GM18499 (cell line): ENCODE measurements at regions not wholly inside any gene's neighbourhood (a gene's known extent, or its start where the extent isn't known, plus 50 kb on each side); places are given as distances from the start of the nearest gene placed in this dataset.
A peak's percentile ranks its signal among the peaks of the same experiment; 100 is the strongest.
"Not testable (repeated sequence)": the region's sequence is repeated elsewhere in the genome, so short reads cannot be mapped to it uniquely, and the experiment has no call there.

ENCODE experiments used
- ATAC-seq: cut with Tn5 transposase; IDR thresholded peaks from one replicate; pipeline ENCODE4 v1.9.1; 2021; ENCODE audit warnings: moderate number of reproducible peaks; ENCODE audit not compliant: insufficient read depth, unreplicated experiment

DNA sequence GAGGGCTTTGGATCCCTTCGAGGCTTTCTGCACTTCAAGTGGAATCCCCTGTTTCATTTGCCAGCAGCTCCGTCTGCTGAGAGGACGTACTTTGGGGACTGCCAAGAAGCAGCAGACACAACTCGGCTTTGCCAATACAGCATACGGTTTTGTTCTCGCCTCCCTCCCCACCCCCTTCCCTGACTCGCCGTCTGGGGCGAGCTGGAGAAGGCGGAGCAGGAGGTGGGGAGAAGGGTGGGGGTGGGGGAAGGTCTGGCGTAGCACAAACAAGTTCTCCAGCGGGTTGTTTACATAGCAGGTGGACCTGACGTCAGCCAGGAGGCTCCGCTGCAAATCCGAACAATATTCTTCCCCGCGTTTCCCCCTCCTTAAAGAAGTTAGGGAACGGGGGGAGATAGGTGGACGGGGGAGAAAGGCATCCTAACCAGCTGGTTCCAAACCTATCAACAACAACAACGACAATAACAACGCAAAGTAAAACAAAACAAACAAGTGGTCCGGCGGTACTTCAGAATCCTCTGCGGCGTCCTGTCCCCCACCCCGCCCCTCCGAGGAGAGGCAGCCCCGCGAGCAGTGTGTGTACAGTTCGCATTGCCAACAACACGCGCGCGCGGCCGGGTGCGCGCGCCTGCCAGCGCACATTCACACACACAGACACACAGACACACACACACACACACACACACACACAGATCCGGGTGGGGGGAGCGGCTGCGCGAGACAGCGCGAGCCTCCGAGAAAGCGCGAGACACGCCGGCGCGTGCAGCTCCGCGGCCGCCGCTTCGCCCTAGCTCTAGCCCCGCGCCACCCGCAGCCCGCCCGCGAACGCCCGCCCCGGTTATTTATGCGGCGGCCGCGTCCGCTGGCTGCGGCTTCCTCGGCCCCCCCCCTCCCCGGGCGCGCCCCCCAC, 167.0 kb upstream of the PPP1R3A start:
- no peak for ATAC-seq

DNA sequence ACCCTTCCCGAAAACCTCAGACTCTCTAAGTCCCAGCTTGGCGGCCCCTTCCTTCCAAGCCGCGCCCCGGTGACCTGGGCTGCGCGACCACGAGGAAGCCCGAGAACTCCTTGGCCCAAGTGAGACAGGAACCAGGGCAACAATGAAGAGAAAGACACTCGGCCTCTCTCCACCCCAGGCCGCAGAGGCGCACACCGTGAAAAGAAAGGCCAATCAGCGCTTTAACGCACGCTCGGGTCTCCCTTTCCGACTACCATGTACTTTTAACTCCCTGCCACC, 166.4 kb upstream of the PPP1R3A start:
- ATAC-seq = no peak

DNA sequence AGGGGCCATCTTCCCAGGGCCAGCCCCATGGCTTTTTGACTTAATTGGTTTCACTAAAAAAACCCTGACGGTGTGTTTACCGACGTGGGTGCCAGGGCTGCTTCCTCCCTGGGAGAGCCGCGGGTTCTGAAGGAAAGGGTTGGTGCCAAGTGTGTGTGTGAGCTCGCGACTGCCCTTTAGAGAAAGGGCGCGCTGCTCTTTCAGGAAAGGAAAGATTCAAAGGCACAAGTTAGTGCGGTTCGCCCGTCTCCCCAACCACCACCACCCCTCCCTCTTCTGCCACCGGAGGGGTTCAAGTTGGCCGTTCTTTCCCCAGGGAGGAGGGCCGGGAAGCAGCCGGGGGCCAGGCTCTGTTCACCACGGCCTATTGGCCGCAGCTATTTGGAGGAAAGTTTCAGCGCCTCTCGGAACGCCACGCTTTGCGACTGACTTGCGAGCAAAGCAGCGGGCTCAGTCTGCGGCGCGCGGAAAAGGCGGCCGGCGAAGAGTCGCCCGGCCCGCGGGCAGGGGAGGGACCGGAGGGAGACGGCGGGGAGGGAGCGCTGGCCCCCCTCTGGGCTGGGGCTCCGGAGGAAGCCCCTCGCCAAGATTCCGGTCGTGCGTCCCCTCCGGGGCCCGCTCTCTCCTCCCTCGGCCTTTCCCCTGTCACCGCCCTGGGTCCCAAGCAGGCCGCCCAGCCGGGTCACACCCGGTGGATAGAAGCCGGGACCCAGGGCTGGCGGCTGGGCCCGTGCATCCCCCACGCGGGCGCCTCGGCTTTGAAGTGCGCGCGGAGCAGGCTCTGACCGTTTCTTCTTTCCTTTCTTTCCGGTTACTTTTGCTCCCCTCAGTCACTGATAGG, 165.9 kb upstream of the PPP1R3A start:
- no peak for ATAC-seq

DNA sequence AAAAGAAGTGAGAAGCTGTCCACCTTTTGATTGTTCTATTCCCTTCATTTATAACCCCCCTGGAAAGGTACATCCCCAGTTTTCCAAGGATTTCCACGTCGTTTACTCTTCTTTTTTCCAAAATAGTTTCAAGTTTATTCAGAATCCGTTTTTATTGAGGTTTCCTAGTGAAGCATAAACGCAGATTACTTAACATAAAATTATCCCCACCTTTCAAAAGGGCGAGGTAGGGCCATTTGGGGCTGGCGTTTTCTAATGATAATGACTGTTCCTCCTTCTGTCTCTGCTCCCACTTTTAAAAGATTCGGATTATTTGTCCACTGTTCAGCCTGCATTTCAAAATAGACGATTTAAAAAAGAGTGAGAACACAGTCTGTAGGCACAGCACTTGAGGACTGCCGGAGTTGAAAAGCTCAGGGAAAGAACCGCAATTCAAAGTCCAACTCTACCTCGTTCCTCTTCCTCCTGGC, 165.2 kb upstream of the PPP1R3A start:
- no peak for ATAC-seq

DNA sequence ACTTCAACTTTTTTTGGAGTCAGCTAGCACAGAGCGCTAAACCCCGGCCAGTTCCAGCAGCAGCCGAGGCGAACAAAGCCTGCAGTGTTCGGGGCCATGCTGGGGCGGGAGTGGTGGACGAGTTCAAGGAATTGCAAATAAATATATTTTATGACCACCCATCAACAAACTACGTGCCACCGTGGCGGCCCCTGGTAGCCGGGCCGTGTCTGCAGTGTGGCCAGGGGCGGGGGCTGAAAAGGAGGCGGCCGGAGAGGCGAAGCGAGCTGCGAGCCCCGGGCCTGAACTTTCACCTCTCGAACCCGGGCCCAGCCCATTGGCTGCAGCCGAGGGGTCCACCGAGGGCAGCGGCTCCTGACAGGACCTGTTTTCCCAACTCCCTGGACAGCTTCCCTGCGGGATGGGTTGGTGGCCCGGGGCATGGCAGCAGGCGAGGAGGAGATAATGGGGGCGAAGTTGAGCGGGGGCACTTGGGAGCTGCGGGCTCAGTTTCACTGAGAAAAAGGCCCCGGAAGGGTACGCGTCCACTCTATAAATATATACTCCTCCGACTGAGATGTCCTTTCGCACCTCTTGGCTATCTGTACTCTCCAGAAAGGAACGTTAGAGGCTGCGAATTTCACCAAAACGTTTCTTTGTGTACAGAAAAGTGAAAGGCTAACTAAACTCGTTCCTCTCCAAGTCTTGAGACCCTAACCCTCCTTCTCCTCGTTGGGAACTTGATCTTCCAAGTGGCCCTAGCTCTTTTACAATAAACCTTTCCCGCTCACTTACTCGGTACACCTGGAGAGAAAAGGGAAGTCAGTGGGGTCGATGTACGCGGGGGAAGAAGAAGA, 164.6 kb upstream of the PPP1R3A start:
- ATAC-seq = no peak

DNA sequence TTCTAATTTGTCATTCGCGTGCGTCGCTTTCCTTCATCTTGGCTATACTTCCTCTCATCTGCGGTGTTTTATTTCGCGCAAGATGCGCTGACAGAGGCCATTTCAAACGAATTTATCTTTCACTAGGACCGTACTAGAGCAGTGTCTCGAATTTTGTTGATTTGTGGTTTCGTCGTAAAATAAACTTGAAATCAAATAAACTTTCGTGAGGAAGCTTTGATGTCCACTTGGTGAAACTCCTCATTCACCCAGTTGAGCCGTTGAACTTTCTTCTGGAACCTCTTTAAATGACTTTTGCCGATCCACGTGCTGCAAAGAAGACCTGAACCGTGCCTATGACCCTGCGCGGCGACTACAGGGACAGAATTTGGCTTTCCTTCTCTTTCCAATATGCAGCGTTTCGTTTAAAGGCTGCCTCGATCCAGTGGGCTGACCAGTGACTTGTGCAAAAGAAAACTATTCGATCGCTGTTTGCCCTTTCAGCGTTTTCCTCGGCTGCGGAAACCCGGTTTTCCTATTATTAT, 163.9 kb upstream of the PPP1R3A start:
- no peak for ATAC-seq

DNA sequence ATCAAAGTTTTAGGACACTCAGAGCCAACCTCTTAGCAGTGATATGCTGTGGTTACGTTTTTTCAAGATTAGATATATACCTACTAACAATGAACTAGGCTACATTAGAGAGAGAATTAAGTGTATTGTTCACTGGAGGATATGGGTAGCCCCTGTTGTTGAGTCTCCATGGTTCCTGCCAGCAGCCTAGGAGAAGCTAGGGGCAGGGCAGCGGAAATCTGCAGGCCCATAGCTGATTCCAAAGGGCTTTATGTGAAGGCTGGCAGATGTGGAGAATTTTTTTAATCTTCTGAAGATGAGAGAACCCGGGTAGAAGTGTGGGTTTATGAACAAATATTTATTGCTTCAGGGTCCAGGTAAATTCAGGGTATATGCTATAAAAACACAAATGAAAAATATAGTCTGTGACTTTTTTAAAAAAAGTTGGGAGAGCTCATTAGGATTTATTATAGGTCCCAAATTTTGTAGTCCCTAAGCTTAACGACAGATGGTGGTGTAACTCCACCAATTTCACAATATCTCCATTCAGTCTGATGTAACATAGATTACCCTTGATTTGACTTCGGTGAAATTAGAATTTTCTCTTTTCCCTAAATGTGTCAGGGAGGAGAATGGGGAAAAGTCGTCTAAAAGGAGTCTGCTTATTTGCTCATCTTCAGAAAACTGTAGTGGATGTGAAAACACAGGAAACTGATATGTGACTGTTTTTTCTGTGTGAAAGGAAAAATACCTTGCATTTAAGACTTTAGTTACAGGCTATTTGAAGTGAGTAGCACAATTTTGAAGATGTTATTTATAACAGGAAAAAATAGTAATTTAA, 163.0 kb upstream of the PPP1R3A start:
- no peak for ATAC-seq

DNA sequence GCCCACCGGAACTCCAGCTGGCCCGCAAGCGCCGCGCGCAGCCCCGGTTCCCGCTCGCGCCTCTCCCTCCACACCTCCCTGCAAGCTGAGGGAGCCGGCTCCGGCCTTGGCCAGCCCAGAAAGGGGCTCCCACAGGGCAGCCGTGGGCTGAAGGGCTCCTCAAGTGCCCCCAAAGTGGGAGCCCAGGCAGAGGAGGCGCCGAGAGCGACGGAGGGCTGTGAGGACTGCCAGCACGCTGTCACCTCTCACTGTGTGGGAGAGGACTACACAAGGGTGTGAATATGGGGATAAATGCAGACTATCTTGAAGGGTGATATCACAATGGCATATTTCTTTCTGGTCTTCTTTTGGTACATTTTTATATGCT, 158.3 kb upstream of the PPP1R3A start:
- not testable (repeated sequence) for ATAC-seq

DNA sequence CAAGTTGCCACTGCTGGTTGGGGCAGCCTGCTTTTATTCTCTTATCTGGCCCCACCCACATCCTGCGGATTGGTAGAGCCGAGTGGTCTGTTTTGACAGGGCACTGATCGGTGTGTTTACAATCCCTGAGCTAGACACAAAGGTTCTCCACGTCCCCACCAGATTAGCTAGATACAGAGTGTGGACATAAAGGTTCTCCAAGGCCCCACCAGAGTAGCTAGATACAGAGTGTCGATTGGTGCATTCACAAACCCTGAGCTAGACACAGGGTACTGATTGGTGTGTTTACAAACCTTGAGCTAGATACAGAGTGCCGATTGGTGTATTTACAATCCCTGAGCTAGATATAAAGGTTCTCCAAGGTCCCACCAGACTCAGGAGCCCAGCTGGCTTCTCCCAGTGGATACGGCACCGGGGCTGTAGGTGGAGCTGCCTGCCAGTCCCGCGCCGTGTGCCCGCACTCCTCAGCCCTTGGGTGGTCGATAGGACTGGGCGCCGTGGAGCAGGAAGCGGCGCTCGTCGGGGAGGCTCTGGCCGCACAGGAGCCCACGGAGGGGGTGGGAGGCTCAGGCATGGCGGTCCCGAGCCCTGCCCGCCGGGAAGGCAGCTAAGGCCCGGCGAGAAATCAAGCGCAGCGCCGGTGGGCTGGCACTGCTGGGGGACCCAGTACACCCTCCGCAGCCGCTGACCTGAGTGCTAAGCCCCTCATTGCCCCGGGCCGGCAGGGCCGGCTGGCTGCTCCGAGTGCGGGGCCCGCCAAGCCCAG, 157.8 kb upstream of the PPP1R3A start:
- ATAC-seq = not testable (repeated sequence)

DNA sequence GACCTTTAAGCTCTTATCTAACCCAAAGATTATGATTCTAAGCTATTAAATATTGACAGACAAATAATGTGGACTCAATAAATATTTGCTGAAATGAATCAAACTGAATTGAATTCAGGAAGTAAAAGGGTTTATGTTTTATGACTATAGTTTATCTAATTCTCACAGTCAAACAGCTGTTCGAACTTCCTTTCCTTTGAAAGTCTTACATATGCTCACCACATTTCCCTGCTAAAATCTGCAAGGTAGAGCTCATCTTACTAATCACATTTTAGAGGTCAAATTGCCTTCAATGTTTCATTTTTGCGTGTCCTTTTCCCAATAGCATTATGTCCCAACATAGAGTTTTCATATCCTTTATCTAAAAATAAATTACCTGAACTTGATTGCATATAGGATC, 154.9 kb upstream of the PPP1R3A start:
- no peak for ATAC-seq

DNA sequence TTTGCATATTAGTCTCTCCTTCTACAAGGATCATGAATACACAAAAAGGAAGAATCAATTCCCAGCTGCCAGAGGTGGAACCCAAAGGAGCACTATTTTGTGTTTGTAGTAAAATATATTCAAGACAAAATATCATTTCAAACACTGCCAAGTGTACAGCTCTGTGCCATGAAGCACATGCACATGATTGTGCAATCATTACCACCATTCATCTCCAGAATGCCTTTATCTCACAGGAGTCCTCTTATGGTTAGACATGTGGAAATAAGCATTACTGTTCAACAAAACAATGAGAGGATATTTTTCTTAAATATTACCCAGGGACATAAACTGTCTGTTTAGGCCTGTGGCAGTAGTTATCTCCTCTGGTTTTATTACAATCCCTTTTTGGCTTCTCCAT, 151.4 kb upstream of the PPP1R3A start:
- ATAC-seq = no peak

DNA sequence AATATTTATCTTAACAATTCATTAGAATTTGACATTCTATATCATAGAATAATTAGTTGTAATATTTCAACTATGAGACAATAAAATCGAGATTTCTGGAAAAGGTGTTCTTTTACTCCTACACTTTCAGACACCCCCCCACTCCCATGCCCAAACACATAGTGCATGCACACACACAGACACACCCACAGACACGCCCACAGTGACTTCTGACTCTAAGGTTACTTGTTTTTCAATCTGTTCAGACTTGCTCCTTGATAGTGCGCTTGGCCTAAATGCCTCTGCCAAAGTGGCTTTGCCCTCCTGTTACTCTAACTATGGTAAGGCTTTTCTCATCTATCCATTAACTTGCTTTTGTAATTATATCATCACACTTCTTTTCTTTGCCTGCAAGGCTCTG, 144.0 kb upstream of the PPP1R3A start:
- ATAC-seq = no peak

DNA sequence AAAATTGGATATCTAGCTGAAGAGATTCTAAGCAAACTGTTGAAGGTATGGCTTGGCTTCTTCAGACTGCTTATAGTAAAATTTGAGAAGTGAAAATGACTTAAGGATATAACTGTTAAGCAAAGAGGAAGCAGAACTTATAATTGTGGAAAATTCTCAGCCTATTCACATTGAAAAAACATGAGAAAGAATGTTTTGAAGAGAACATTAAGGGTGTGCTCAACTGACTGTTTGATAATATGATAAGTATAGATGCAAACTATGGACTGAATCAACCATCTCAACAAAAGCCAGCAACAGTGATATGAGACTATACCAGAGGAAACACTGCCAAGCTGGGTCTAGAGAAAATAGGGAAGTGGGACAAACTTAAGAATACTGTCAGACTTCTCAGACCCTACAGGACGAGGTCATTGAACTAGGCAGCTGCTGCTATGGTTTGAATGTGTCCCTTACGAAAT, 133.1 kb upstream of the PPP1R3A start:
- ATAC-seq = peak; percentile 94

DNA sequence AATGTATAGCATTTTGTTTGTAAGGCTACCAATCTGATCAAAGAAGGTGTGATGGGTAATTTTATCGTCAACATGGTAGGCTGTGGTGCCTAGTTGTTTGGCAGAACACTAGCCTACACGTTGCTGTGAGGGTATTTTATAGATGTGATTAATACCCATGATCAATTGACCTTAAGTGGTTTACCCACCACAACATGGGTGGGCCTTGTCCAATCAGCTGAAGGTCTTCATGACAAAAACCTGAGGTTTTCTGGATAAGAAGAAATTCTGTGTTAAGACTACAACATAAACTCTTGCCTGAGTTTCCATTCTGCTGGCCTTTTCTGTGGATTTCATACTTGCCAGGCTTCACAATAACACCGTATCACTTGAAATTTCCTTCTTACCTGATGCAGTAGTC, 131.8 kb upstream of the PPP1R3A start:
- ATAC-seq = no peak

DNA sequence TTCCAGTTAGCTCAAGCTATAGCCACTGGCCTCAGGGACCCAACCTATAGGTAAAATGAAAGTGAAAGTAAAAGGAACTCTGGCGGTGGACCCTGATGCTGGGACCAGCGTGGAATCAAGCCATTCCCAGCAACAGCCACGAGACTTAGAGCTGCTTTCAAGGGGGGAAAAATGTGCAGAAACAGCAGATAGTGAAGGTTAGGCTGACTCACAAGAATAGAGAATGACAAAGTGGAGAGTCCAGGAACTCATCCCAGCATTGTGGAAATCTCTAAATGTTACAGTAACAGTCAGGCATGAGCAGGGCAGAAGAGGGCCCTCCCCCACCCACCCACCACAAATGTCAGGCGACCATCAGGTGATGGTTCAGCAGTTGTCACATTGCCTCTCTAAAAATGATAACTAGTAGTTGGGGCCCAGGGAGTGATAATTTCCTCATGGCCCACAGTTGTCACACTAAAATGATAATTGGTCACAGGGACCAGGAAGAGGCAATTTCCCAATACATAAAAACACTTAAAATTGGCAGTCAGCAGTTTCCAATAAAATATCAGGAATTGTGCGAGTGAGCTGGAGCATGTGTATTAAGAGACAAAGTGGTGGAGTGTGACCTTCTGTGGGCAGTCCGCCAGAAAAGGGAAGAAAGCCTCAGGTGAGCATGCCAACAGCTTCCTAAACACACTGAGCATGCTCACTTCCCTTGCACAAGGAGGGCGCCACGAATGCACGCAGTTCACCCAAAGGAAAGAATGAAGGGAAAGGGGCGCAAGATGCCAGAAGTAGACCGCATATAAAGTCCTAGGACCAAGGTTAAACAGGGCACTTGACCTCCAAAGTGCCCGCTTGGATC, 129.8 kb upstream of the PPP1R3A start:
- no peak for ATAC-seq

DNA sequence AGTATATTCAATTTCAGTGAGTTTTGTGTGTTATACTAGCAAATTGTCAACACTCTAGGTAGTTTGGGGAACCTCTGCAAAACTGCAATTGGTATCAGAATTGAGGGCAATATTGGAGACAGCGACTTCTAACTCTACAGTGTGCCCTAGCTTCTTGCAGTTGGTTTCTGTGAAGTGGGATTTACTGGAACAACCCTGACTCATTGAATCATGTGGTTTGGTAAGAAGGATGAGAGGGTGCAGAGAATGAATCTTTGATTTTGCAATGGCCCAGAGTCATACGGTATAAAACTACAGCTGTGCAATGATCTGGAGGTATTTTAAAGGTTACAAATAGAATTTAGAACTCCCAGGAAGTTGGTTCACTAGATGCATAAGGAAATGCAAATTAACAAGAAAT, 129.1 kb upstream of the PPP1R3A start:
- no peak for ATAC-seq

DNA sequence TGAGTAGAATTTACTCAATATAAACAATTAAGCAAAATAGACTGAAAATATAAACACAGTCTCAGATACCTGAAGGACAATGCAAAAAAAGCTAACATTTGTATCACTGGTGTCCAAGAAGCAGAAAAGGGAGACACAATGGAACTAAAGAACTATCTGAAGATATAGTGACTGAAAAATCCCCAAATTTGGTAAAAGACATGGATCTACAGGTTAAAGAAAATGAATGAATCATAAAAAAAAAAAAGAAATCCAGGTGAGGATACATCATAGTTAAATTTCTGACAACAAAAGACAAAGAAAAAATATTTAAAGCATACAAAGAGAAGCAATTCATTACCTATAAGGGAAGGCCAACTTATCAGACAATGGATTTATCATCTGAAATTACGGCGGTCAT, 114.7 kb upstream of the PPP1R3A start:
- ATAC-seq = no peak

DNA sequence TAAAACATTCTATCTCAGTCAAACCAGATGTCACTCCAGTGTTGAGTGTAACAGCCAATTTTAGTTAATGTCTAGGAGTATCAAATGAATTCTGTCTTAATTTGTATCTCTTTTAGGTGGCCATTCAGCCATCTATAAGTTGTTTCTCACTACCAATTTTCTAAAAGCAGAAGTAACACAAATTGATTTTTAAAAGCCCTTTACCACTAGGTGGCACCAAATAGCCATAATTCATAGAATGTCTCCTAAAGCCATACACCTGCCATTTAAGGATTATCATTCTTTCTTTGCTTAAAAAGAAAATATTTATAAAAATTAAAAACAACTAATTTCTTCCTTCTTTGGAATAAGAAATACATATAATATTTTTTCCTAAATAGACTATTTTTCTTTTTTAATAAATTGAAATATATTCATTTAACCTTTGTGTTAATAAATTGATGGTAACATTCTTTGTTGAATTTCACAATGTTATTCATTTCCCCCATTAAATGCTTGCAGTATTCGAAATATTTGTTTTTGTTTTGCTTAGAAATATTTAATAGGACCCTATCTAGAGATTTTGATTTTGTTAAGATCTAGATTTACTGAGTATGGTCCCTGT, 107.8 kb upstream of the PPP1R3A start:
- no peak for ATAC-seq
